Stimulated activated naive B cell treated with anti-CD40 and anti-IgM and Interleukin-4, amounts not matched to agents 10 μg/mL and 1 μg/mL and 100 μg/mL, for 72 hours (primary cell): ENCODE measurements at regions not wholly inside any gene's neighbourhood (a gene's known extent, or its start where the extent isn't known, plus 50 kb on each side); places are given as distances from the start of the nearest gene placed in this dataset.

ENCODE experiments used
- ATAC-seq, 2 donors: fragments of 150-1000 bp; cut with Tn5 transposase; replicated peaks; 2 replicates each; pipeline ENCODE4 v1.10.0; 2021; ENCODE audit warnings: moderate library complexity in 1 of 2
- DNase-seq: peaks from one replicate; pipeline ENCODE4 v3.0.0; 2021
- H3K27ac Mint-ChIP-seq: one replicate; pipeline ENCODE4 v1.8.0; 2022; ENCODE audit warnings: mild to moderate bottlenecking, mixed read lengths
- H3K27me3 Mint-ChIP-seq, 2 donors: one replicate each; pipeline ENCODE4 v1.8.0; 2022; ENCODE audit warnings: mixed read lengths in 2 of 2
- H3K36me3 Mint-ChIP-seq, 2 donors: one replicate each; pipeline ENCODE4 v1.8.0; 2022; ENCODE audit warnings: mixed read lengths in 2 of 2, mild to moderate bottlenecking in 1 of 2
- H3K4me1 Mint-ChIP-seq, 2 donors: one replicate each; pipeline ENCODE4 v1.8.0; 2022; ENCODE audit warnings: mixed read lengths in 2 of 2, mild to moderate bottlenecking in 1 of 2
- H3K4me3 Mint-ChIP-seq, 2 donors: one replicate each; pipeline ENCODE4 v1.8.0; 2022; ENCODE audit warnings: mild to moderate bottlenecking in 2 of 2, mixed read lengths in 2 of 2, moderate library complexity in 1 of 2
- H3K9me3 Mint-ChIP-seq, 2 donors: one replicate each; pipeline ENCODE4 v1.8.0; 2022; ENCODE audit warnings: mixed read lengths in 2 of 2, mild to moderate bottlenecking in 1 of 2

GRCh38 chr12:115898670-115899069 is 378.8 kb downstream of the MED13L start:
- Mint-ChIP-seq H3K9me3 (peaks cover 5 to 17% of the 10 kb centered on the region in 2 donors), H3K4me3 (no peak overlapping the region), H3K27ac (no peak overlapping the region), H3K4me1 (no peaks in the 10 kb centered on the region), H3K36me3 (no peaks in the 10 kb centered on the region), H3K27me3 (peaks cover 14 to 29% of the 10 kb centered on the region in 2 donors)
- ATAC-seq = no peak
- no peak for DNase-seq

- no peak for ATAC-seq
- peaks cover 20 to 28% of the 10 kb centered on the region in 2 donors for H3K27me3 Mint-ChIP-seq
- no peak overlapping the region for H3K27ac Mint-ChIP-seq
- no peaks in the 10 kb centered on the region for H3K36me3 Mint-ChIP-seq
- peaks cover 5 to 17% of the 10 kb centered on the region in 2 donors for H3K9me3 Mint-ChIP-seq
- no peaks in the 10 kb centered on the region for H3K4me1 Mint-ChIP-seq
- DNase-seq = no peak
- H3K4me3 Mint-ChIP-seq = no peak overlapping the region
These were observed 379.8 kb downstream of the MED13L start for GRCh38 chr12:115897729-115898128.

- H3K4me1 Mint-ChIP-seq = no peaks in the 10 kb centered on the region
- DNase-seq = no peak
- H3K36me3 Mint-ChIP-seq = no peaks in the 10 kb centered on the region
- no peak overlapping the region for H3K27ac Mint-ChIP-seq
- no peak overlapping the region for H3K4me3 Mint-ChIP-seq
- no peak for ATAC-seq
- peaks cover 20 to 29% of the 10 kb centered on the region in 2 donors for H3K27me3 Mint-ChIP-seq
- peaks cover 5 to 17% of the 10 kb centered on the region in 2 donors for H3K9me3 Mint-ChIP-seq
These were observed 382.2 kb downstream of the MED13L start for GRCh38 chr12:115895247-115895646.

GRCh38 chr12:115891556-115892164 is 385.8 kb downstream of the MED13L start:
- Mint-ChIP-seq H3K4me1 (no peaks in the 10 kb centered on the region), H3K27ac (no peak overlapping the region), H3K27me3 (peaks cover 20 to 36% of the 10 kb centered on the region in 2 donors), H3K4me3 (no peak overlapping the region), H3K36me3 (no peaks in the 10 kb centered on the region), H3K9me3 (peaks cover 5 to 17% of the 10 kb centered on the region in 2 donors)
- no peak for ATAC-seq
- DNase-seq = no peak

- H3K4me1 Mint-ChIP-seq = no peaks in the 10 kb centered on the region
- peaks cover 12 to 20% of the 10 kb centered on the region in 2 donors for H3K27me3 Mint-ChIP-seq
- H3K4me3 Mint-ChIP-seq = no peak overlapping the region
- no peaks in the 10 kb centered on the region for H3K9me3 Mint-ChIP-seq
- ATAC-seq (no peak), DNase-seq (no peak)
- H3K27ac Mint-ChIP-seq = no peak overlapping the region
- H3K36me3 Mint-ChIP-seq = no peaks in the 10 kb centered on the region
These were observed 390.8 kb downstream of the MED13L start for GRCh38 chr12:115886666-115887065.

- no peaks in the 10 kb centered on the region for H3K9me3 Mint-ChIP-seq
- H3K27ac Mint-ChIP-seq = no peak overlapping the region
- H3K4me3 Mint-ChIP-seq = no peak overlapping the region
- H3K36me3 Mint-ChIP-seq = no peaks in the 10 kb centered on the region
- peaks cover 12 to 22% of the 10 kb centered on the region in 2 donors for H3K27me3 Mint-ChIP-seq
- no peaks in the 10 kb centered on the region for H3K4me1 Mint-ChIP-seq
- DNase-seq (no peak), ATAC-seq (no peak)
These were observed 392.3 kb downstream of the MED13L start for GRCh38 chr12:115885040-115885690.

GRCh38 chr12:115882936-115883335 is 394.6 kb downstream of the MED13L start:
- ATAC-seq (no peak), DNase-seq (no peak)
- no peaks in the 10 kb centered on the region for H3K36me3 Mint-ChIP-seq
- H3K4me1 Mint-ChIP-seq = no peaks in the 10 kb centered on the region
- no peaks in the 10 kb centered on the region for H3K9me3 Mint-ChIP-seq
- no peak overlapping the region for H3K27ac Mint-ChIP-seq
- H3K4me3 Mint-ChIP-seq = no peak overlapping the region
- H3K27me3 Mint-ChIP-seq = peaks cover 21 to 34% of the 10 kb centered on the region in 2 donors

GRCh38 chr12:115880238-115880637 is 397.3 kb downstream of the MED13L start:
- Mint-ChIP-seq H3K4me3 (no peak overlapping the region), H3K27me3 (peaks cover 13 to 14% of the 10 kb centered on the region in 2 donors), H3K4me1 (no peaks in the 10 kb centered on the region), H3K9me3 (peaks cover 0 to 2% of the 10 kb centered on the region in 2 donors), H3K36me3 (no peaks in the 10 kb centered on the region), H3K27ac (no peak overlapping the region)
- DNase-seq (no peak), ATAC-seq (no peak)

GRCh38 chr12:115879354-115879753 is 398.1 kb downstream of the MED13L start:
- DNase-seq (no peak), ATAC-seq (no peak)
- Mint-ChIP-seq H3K36me3 (no peaks in the 10 kb centered on the region), H3K27me3 (peaks cover 14 to 17% of the 10 kb centered on the region in 2 donors), H3K4me1 (no peaks in the 10 kb centered on the region), H3K27ac (no peak overlapping the region), H3K9me3 (peaks cover 0 to 2% of the 10 kb centered on the region in 2 donors), H3K4me3 (no peak overlapping the region)

GRCh38 chr12:115873451-115874082 is 403.9 kb downstream of the MED13L start:
- H3K27me3 Mint-ChIP-seq = peaks cover 23 to 30% of the 10 kb centered on the region in 2 donors
- ATAC-seq = no peak

GRCh38 chr12:115872919-115873357 is 404.6 kb downstream of the MED13L start:
- no peaks in the 10 kb centered on the region for H3K4me1 Mint-ChIP-seq
- peaks cover 0 to 2% of the 10 kb centered on the region in 2 donors for H3K9me3 Mint-ChIP-seq
- DNase-seq (no peak), ATAC-seq (no peak)
- H3K36me3 Mint-ChIP-seq = no peaks in the 10 kb centered on the region
- peaks cover 28 to 35% of the 10 kb centered on the region in 2 donors for H3K27me3 Mint-ChIP-seq
- H3K27ac Mint-ChIP-seq = no peak overlapping the region
- H3K4me3 Mint-ChIP-seq = no peak overlapping the region

More at GRCh38 chr12:115873451-115874082, 403.9 kb downstream of the MED13L start:
- Mint-ChIP-seq H3K36me3 (no peaks in the 10 kb centered on the region), H3K4me1 (no peaks in the 10 kb centered on the region), H3K4me3 (no peak overlapping the region), H3K27ac (no peak overlapping the region), H3K9me3 (peaks cover 0 to 2% of the 10 kb centered on the region in 2 donors)
- DNase-seq = no peak

- Mint-ChIP-seq H3K9me3 (peaks cover 0 to 2% of the 10 kb centered on the region in 2 donors), H3K27ac (no peak overlapping the region), H3K4me3 (no peak overlapping the region), H3K36me3 (no peaks in the 10 kb centered on the region), H3K27me3 (peaks cover 28 to 35% of the 10 kb centered on the region in 2 donors), H3K4me1 (no peaks in the 10 kb centered on the region)
- no peak for DNase-seq
- ATAC-seq = no peak
These were observed 405.3 kb downstream of the MED13L start for GRCh38 chr12:115872212-115872611.

- DNase-seq = no peak
- H3K9me3 Mint-ChIP-seq = no peaks in the 10 kb centered on the region
- H3K27ac Mint-ChIP-seq = no peak overlapping the region
- no peaks in the 10 kb centered on the region for H3K36me3 Mint-ChIP-seq
- no peaks in the 10 kb centered on the region for H3K4me1 Mint-ChIP-seq
- peak; percentile 61 for ATAC-seq
- H3K27me3 Mint-ChIP-seq = peaks cover 28 to 35% of the 10 kb centered on the region in 2 donors
- no peak overlapping the region for H3K4me3 Mint-ChIP-seq
These were observed 405.8 kb downstream of the MED13L start for GRCh38 chr12:115871714-115872113.

- Mint-ChIP-seq H3K27ac (no peak overlapping the region), H3K4me3 (no peak overlapping the region), H3K36me3 (no peaks in the 10 kb centered on the region), H3K9me3 (no peaks in the 10 kb centered on the region), H3K4me1 (no peaks in the 10 kb centered on the region), H3K27me3 (peaks cover 28 to 35% of the 10 kb centered on the region in 2 donors)
- ATAC-seq (no peak), DNase-seq (no peak)
These were observed 407.0 kb downstream of the MED13L start for GRCh38 chr12:115870510-115870909.

- no peaks in the 10 kb centered on the region for H3K36me3 Mint-ChIP-seq
- no peak overlapping the region for H3K27ac Mint-ChIP-seq
- no peak overlapping the region for H3K4me3 Mint-ChIP-seq
- H3K4me1 Mint-ChIP-seq = no peaks in the 10 kb centered on the region
- no peak for DNase-seq
- no peaks in the 10 kb centered on the region for H3K9me3 Mint-ChIP-seq
- no peak for ATAC-seq
- H3K27me3 Mint-ChIP-seq = peaks cover 28 to 35% of the 10 kb centered on the region in 2 donors
These were observed 407.5 kb downstream of the MED13L start for GRCh38 chr12:115870021-115870420.
